CD4-positive, alpha-beta T cell (primary cell): ENCODE measurements at regions not wholly inside any gene's neighbourhood (a gene's known extent, or its start where the extent isn't known, plus 50 kb on each side); places are given as distances from the start of the nearest gene placed in this dataset.

Source experiments
- ATAC-seq: fragments of 200-7000 bp; cut with Tn5 transposase; one replicate; pipeline ENCODE4 v1.10.0; 2022; ENCODE audit warnings: mild to moderate bottlenecking; ENCODE audit not compliant: poor library complexity
- CTCF ChIA-PET: fragments of 350-600 bp; sonication (Branson Sonifier 250); formaldehyde crosslinking; loops from one replicate; lab custom pipeline; 2021; ENCODE audit warnings: antibody characterized with exemption, inconsistent platforms; lab: Charles Lee
- POLR2A ChIA-PET: fragments of 350-600 bp; sonication (Branson Sonifier 250); formaldehyde crosslinking; loops from one replicate; lab custom pipeline; 2021; ENCODE audit warnings: antibody characterized with exemption, inconsistent platforms; lab: Charles Lee
- DNase-seq, 14 experiments: peaks; one replicate each; pipeline ENCODE4 v3.0.0-alpha.2; 2013 to 2020; ENCODE audit warnings: mixed read lengths in 2 of 14
- H3K27ac ChIP-seq, 2 donors: one replicate each; pipeline versions ENCODE4 v1.5.1 to v1.7.0; 2013; ENCODE audit warnings: low read length in 2 of 2, low read depth in 1 of 2, mild to moderate bottlenecking in 1 of 2
- H3K27me3 ChIP-seq, 2 experiments: 1 replicate in 1 of 2; 2 replicates in 1 of 2; pipeline versions ENCODE4 v1.6.1 to v1.7.0; 2013; ENCODE audit warnings: low read length in 2 of 2, control low read depth in 1 of 2, mild to moderate bottlenecking in 1 of 2, moderate library complexity in 1 of 2; ENCODE audit not compliant: insufficient read depth in 2 of 2, control insufficient read depth in 1 of 2
- H3K36me3 ChIP-seq: one replicate; pipeline ENCODE4 v1.6.1; 2013; ENCODE audit warnings: low read length, control low read depth; ENCODE audit not compliant: insufficient read depth
- H3K4me1 ChIP-seq: one replicate; pipeline ENCODE4 v1.6.1; 2013; ENCODE audit warnings: low read length, control low read depth; ENCODE audit not compliant: insufficient read depth
- H3K4me3 ChIP-seq: one replicate; pipeline ENCODE4 v1.5.1; 2013; ENCODE audit warnings: mild to moderate bottlenecking, low read length, moderate library complexity
- H3K9me3 ChIP-seq, 2 experiments: 1 replicate in 1 of 2; 2 replicates in 1 of 2; pipeline versions ENCODE4 v1.6.1 to v1.7.0; 2013; ENCODE audit warnings: low read length in 2 of 2, mild to moderate bottlenecking in 2 of 2, control low read depth in 1 of 2, moderate library complexity in 1 of 2; ENCODE audit not compliant: control insufficient read depth in 1 of 2, insufficient read depth in 1 of 2
- H3K27ac Mint-ChIP-seq: one replicate; pipeline ENCODE4 v1.8.0; 2020; ENCODE audit warnings: mixed read lengths
- H3K27me3 Mint-ChIP-seq: one replicate; pipeline ENCODE4 v1.8.0; 2021; ENCODE audit warnings: mixed read lengths
- H3K36me3 Mint-ChIP-seq: one replicate; pipeline ENCODE4 v1.8.0; 2021; ENCODE audit warnings: low read depth, mixed read lengths
- H3K4me1 Mint-ChIP-seq: one replicate; pipeline ENCODE4 v1.8.0; 2021; ENCODE audit warnings: low read depth, mixed read lengths
- H3K4me3 Mint-ChIP-seq: one replicate; pipeline ENCODE4 v1.8.0; 2020; ENCODE audit warnings: mild to moderate bottlenecking, mixed read lengths
- H3K9me3 Mint-ChIP-seq: one replicate; pipeline ENCODE4 v1.8.0; 2020; ENCODE audit warnings: mixed read lengths
- intact Hi-C, 2 experiments: fragments of 100-400 bp; cut with DNase I in 1 of 2; cut with micrococcal nuclease in 1 of 2; formaldehyde crosslinking; loops; one replicate each; pipeline versions ENCODE4 v1.15.1 to v1.9.0; 2023 to 2025; cut with DNase I, micrococcal nuclease
- TF ChIP-seq, protein P1 (sequence below): fragments of 200-600 bp; IDR thresholded peaks from one replicate; pipeline ENCODE4 v1.8.0; 2022; ENCODE audit warnings: antibody characterized with exemption, mild to moderate bottlenecking

DNA sequence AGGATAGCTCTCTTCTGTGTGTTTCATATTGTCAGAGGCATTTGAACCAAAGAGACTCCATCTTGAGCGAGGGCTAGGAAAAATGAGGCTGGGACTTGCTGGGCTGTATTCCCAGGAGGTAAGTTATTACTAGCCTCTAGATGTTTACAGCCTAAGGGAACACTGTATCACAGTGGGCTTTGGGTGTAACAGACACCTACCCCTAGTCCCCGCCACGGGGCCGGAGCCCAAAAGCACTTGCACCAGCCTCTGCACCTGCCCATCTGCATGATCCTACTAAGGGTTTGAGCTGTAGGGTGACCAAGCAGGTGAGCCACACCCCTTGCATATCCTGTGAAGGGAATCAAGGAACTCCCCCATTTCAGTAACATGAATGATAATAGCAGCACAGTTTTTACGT is 1972.2 kb downstream of the OLFM4 start:
- H3K4me3 Mint-ChIP-seq: no peak overlapping the region
- no peaks in the 10 kb centered on the region for H3K4me1 Mint-ChIP-seq
- POLR2A ChIA-PET: no interaction called here
- Histone ChIP-seq H3K9me3 (peaks cover 4 to 9% of the 10 kb centered on the region in 2 experiments), H3K4me3 (no peak overlapping the region), H3K27ac (no peak overlapping the region), H3K27me3 (no peaks in the 10 kb centered on the region), H3K36me3 (no peaks in the 10 kb centered on the region), H3K4me1 (no peaks in the 10 kb centered on the region)
- intact Hi-C loops: loop anchor here in 1 of 2 experiments (10.0 kb wide), 1 partner anchor 64 kb away; no protein-coding TSS in a partner anchor
- no peaks in the 10 kb centered on the region for H3K36me3 Mint-ChIP-seq
- ATAC-seq (no peak), DNase-seq (no peak)
- H3K9me3 Mint-ChIP-seq: peaks cover 3% of the 10 kb centered on the region
- no peaks in the 10 kb centered on the region for H3K27me3 Mint-ChIP-seq
- CTCF ChIA-PET: no interaction called here
- TF ChIP-seq, protein P1, sequence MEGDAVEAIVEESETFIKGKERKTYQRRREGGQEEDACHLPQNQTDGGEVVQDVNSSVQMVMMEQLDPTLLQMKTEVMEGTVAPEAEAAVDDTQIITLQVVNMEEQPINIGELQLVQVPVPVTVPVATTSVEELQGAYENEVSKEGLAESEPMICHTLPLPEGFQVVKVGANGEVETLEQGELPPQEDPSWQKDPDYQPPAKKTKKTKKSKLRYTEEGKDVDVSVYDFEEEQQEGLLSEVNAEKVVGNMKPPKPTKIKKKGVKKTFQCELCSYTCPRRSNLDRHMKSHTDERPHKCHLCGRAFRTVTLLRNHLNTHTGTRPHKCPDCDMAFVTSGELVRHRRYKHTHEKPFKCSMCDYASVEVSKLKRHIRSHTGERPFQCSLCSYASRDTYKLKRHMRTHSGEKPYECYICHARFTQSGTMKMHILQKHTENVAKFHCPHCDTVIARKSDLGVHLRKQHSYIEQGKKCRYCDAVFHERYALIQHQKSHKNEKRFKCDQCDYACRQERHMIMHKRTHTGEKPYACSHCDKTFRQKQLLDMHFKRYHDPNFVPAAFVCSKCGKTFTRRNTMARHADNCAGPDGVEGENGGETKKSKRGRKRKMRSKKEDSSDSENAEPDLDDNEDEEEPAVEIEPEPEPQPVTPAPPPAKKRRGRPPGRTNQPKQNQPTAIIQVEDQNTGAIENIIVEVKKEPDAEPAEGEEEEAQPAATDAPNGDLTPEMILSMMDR: no peak
- H3K27ac Mint-ChIP-seq: no peak overlapping the region

DNA sequence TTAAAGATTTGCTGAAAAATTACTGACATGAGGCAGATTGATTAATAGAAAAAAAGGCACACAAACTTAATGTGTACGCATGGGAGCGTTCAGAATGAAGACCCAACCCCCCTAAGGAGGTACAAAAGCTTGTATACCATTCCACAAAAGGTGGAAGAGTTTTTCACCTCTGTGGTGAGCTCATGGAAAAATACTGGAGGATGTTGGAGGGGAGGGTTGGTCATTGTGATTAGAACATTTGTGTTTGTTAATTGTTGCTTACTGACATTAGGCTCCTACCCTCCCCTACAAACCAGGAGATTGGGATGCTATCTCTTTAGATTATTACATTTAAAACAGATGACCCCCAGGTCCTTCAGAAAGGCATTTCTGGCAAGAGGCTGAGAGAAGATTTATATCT is 1973.3 kb downstream of the OLFM4 start:
- H3K27me3 Mint-ChIP-seq: no peaks in the 10 kb centered on the region

DNA sequence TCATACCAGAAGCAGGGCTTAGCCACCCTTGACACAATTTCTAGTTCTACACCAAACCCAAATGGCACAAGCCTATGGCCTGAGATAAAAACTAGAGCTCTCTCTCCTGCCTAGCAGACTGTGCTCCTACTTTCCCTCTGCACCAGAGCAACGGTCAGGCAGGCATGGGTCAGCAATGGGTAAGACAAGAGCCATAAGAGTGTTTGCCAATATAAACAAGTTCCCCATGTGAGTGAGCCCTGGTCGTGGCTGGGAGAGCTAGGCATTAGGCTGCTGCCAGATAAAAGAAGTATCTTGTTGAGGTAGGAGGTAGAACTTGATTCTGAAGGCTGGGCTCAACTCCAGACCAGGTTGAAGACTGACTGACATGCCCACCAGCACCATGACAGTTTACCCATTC is 1979.1 kb downstream of the OLFM4 start:
- ATAC-seq (no peak), DNase-seq (no peak)
- Mint-ChIP-seq H3K27me3 (no peaks in the 10 kb centered on the region), H3K27ac (no peak overlapping the region), H3K4me1 (no peaks in the 10 kb centered on the region), H3K4me3 (no peak overlapping the region), H3K9me3 (peaks cover 10% of the 10 kb centered on the region), H3K36me3 (no peaks in the 10 kb centered on the region)
- intact Hi-C loops: loop anchor here in 1 of 2 experiments (10.0 kb wide), 1 partner anchor 57 kb away; no protein-coding TSS in a partner anchor
- Histone ChIP-seq H3K4me3 (no peak overlapping the region), H3K9me3 (peaks cover 0 to 6% of the 10 kb centered on the region in 2 experiments), H3K27ac (no peak overlapping the region), H3K4me1 (no peaks in the 10 kb centered on the region), H3K27me3 (no peaks in the 10 kb centered on the region), H3K36me3 (no peaks in the 10 kb centered on the region)
- TF ChIP-seq, protein P1: no peak
- ChIA-PET CTCF (no interaction called here), POLR2A (no interaction called here)

More for the DNA sequence above, 1973.3 kb downstream of the OLFM4 start:
- no peak for DNase-seq
- TF ChIP-seq, protein P1: no peak
- Mint-ChIP-seq H3K36me3 (no peaks in the 10 kb centered on the region), H3K27ac (no peak overlapping the region), H3K4me1 (no peaks in the 10 kb centered on the region), H3K9me3 (peaks cover 8% of the 10 kb centered on the region), H3K4me3 (no peak overlapping the region)
- no peak for ATAC-seq
- peaks cover 4 to 6% of the 10 kb centered on the region in 2 experiments for H3K9me3 ChIP-seq
- no peaks in the 10 kb centered on the region for H3K4me1 ChIP-seq
- intact Hi-C loops: loop anchor here in 1 of 2 experiments (10.0 kb wide), 1 partner anchor 63 kb away; no protein-coding TSS in a partner anchor
- ChIA-PET POLR2A (no interaction called here), CTCF (no interaction called here)
- no peaks in the 10 kb centered on the region for H3K27me3 ChIP-seq
- H3K4me3 ChIP-seq: no peak overlapping the region
- no peaks in the 10 kb centered on the region for H3K36me3 ChIP-seq
- no peak overlapping the region for H3K27ac ChIP-seq
